GM18519 (cell line): ENCODE measurements at regions not wholly inside any gene's neighbourhood (a gene's known extent, or its start where the extent isn't known, plus 50 kb on each side); places are given as distances from the start of the nearest gene placed in this dataset.

Experiments used
- ATAC-seq: cut with Tn5 transposase; IDR thresholded peaks from one replicate; pipeline ENCODE4 v1.9.1; 2021; ENCODE audit warnings: mild to moderate bottlenecking, moderate library complexity; ENCODE audit not compliant: unreplicated experiment, low FRiP score

DNA sequence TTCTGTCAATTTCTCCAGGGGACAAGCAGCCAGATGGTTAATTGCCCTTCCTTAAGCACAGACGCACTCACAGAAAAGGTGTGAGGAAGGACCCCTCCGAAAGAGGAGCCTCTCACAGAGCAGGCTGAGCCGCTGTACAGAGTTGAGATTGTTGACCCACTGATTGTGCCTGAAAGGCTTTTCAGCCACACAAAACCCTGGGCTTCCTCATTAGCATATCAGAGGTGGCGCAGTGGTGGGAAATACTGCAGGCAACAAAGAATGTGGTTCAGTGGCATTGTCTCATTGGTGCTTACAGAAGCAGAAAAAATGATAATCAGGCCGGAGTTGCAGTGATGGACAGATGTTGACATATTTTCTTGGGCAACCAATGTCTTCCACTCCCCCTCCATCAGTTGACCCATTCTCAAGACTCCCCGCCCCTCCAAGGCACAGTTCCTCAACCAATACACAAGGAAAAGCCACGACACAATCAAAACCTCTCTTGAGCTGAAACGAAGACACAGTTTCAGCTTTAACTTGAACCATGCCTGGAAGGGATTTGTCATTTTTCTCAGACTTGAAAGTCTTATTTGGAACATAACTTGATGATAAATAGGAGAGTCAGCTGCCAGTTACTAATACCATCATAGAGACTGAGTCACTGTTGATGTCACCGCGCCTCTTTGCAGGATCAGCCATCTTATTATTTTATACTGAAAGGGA lies 53.1 kb downstream of the ATXN3L start:
- no peak for ATAC-seq

DNA sequence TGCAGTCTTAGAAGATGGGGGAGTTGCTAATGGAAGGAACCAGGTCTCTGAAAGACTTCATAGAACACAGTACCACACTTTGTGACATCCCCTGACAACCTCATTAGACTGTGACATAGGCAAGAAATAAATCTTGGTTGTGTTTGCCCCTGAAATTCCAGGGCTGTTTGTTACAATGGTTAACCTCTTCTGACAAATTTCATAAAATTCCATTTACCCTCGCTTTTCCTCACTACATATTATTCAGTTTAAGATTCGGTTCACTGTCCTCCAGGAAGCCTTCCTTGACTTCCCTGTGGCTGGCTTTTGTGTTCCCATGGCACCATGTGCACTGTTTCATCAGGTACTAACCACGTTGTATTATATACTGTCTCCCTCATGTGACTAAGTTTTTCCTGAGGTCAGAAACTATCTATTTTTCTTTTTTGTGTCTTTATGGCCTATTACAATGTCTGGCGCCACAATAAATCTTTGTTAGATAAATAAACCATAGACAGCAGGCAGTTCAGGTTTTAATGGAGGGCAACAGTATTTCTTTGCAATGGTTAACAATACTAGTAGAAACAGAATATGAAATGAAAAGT lies 54.2 kb downstream of the ATXN3L start:
- no peak for ATAC-seq

DNA sequence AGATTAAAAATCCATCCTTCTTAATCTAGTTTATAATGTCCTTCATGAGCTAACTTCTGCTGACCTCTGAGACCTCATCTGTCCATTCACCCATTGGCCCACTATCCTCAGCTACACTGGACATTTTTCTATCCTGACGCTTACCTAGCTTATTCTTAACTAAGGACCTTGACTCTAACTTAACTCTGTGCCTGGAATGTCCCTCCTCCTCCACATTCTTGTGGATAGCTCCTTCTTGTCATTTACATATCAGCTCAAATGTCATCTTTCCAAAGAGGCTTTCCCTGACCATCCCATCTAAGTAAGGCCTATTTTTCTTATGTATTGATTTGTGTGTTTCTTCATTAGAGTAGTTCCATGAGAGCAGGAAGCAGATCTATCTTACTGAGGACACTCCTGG lies 54.7 kb downstream of the ATXN3L start:
- no peak for ATAC-seq

DNA sequence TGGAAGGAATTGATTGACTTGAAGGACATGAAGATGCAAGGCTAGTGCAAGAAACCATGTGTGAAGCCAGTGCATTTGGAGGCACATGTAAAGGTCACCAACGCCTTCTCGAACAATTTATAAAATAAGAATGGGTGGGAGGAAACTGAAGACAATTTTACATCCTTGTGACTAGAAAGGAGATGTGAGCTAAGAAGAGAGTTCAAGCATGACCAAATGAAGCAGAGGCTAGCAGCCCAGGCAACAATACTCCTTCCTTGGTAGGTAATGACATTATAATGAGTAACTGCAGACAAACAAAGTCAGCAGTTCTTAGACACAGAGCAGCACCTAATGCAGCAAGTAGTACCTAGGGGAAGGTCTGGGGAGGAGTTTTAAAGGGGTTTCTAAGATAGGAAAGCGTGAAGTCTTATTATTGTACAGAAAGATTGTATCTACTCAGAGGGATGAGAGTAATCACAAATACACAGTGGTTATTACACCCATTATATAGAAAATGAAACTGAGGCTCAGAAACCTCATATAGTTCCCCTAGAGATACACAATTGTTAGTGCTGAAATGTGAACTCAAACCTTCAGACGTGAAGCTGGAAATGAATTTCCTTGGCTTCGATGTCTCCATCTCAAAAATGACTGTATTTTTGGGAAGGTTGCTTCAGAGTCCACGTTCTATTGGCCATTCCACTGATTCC lies 56.1 kb downstream of the ATXN3L start:
- peak; percentile 67 for ATAC-seq

DNA sequence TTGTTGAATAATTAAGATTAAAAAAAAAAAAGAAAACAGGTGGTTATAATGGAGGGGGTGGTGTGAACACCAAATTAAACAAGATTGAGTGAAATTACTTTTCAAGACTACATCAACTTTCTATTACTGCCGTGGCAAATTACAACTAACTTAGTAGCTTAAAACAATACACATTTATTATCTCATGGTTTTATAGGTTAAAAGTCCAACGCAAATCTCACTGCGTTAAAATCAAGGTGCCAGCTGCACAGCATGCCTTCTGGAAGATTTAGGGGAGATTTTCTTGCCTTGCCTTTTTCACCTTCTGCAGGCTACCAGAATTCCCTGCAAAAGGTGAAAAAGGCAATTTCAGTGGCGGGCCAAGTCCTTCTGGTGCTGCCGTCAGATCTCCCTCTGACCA lies 58.5 kb downstream of the ATXN3L start:
- ATAC-seq: no peak

DNA sequence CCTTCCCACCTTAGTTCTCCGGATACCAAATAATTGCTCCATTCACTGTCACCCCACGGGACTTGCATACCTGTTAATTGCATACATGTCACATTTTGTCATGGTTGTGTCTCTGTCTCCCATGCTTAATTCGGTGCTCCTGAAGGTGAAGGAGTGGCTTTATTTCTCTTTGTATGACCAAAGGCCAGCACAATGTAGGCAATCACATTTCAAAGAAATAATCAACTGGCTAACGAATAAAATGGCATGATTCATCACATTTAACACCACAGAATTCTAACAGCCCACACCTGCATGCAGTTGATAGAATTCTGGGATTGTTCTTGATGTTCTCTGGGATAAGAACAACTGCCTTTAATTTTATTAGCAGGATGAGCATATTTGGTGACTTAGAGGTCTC lies 59.3 kb downstream of the ATXN3L start:
- no peak for ATAC-seq

DNA sequence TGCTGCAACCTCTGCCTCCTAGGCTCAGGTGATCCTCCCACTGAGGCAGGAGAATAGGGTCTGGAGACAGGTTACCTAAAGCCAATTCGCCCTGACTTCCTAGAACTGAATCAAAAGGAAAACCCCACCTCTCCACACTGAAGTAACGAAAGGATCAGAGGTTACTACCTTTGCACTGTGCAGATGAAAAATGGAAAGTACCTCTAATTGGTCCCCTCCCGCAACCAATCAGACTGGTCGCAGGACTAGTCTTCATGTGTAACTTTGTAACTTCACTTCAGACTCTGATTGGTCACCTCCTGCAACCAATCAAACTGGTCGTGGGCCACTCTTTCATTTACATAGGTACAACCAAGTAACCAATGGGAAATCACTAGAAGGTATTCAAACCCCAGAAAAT lies 61.1 kb downstream of the ATXN3L start:
- no peak for ATAC-seq

DNA sequence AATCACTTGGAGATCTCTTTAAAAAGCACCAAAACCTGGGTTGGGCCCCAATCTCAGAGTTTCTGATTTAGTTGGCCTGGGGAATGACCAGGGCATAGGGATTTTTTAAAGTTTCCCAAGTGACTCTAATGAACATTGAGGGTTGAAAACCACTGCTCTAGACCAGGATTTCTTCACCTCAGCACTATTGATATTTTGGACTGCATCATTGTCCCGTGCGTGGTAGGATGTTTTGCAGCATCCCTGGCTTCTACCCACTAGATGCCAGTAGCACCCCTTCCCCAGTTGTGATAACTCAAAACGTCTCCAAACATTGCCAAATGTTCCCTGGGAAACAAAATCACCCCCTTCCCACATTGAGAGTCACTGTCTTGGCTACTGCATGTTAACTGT lies 61.8 kb downstream of the ATXN3L start:
- ATAC-seq: no peak

DNA sequence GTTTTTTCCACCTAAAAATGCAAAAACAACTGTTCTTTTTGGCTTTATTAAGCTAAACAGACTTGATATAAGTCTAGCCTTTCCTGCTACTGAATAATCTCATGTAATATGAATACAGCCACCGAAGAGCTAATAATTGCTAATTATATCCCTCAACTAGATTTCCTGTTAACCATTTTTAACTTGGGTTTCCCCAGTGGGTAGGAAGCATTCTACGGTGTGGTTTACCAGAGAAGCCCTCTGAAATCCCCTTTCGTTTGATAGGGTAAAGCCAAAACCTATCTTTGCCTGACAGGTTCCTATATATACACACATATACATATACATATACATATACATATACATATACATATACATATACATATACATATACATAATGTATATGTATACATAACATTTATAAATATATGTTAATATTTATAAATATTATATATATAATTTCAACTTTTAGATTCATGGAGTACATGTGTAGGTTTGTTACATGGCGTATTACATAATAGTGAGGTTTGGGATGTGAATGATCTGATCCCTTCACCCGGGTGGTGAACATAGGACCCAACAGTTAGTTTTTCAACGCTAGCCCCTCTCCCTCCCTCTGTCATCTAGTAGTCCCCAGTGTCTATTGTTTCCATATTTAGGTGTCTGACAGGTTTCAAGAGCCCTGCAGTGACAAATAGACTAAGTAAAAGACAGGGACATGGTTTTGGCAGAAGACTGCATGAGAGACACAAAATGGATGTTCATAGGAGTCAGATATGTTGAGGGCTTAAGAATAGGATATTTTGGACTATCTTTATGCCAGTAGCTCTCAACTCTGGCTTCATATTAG lies 62.4 kb downstream of the ATXN3L start:
- no peak for ATAC-seq

DNA sequence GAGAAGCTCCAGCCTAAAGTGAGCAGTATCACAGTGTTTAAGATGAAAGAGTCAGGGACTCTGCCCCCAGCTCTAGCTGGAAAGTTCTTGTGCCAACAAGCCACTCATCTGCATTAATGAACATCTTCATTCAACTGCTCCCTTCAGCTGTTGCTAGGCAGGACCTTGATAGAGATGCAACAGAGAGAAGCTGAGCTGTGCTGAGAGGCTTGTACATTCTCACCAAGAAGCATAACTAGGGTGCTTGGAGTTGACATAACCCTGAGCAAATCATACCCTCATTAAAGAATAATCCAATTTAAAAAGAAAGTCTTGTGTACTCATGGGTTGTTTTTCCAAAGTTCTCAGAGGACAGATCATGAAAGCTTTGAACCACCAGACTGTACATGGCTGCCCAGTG lies 63.2 kb downstream of the ATXN3L start:
- ATAC-seq: no peak

DNA sequence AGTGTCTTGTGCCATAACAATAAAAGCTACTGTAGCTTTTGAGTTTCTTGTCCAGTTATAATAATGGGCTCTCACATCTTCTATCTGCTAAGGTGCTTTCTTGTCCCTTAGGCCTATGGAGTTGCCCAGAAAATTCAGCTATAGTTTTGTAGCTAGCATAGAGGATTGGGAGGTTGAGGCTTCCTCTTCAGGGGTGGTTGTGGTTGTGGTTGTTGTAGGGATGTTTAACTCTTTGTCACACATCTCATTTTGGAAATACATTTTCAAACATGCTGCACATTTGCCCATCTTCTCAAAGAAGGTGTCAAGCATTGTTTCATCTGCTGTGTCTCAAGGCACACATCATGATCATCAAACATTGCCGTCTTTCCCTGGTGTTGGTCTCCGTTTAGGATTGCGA lies 65.0 kb downstream of the ATXN3L start:
- no peak for ATAC-seq

DNA sequence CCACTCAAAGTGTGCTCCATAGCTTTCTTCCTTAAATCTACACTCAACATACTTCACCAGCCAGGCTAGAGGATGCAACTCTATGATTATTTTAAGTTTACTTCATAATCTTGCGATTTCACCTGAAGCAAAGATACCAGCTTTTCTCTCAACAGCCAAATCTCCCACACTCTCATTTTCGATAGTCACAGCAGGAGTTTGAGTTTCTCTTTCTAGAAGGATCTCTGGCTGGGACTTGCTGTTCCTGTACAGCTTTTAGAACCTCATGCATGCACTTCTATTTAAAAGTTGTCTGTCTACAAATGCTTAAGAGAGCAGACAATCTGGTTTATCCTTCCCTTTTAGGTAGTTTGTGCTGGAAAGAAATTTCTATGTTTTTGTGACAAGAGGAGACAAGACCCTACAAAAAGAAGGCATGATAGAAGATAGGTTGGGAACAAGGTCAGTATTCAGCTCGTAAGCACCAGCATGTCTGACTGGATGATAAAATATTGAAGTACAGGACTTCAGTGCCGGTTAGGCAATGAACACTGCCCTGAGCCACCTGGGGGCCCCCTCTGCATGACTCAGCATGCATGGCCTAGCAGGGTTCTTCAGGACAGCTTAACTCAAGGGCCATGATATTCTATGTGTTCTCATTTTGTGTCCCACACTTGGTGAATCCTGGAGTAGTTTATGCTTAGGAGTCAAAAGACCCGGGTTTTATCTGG lies 65.6 kb downstream of the ATXN3L start:
- no peak for ATAC-seq

DNA sequence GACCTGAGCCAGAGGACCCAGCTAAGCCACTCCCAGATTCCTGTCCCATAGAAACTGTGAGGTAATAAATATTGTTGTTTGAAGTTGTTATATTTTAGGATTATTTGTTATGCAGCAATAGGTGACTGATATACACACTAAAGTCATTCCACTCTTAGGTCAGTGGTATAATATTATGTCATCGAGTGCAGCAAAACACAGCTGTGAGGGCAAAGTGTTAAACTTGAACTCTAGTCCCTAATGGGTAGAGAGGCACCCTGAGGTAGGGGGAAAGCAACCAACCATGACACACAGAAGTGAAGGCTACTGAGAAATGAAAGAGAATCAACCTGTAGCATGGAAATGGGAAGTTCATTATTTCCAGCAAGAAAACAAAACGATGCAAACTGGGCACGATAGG lies 66.6 kb downstream of the ATXN3L start:
- no peak for ATAC-seq

DNA sequence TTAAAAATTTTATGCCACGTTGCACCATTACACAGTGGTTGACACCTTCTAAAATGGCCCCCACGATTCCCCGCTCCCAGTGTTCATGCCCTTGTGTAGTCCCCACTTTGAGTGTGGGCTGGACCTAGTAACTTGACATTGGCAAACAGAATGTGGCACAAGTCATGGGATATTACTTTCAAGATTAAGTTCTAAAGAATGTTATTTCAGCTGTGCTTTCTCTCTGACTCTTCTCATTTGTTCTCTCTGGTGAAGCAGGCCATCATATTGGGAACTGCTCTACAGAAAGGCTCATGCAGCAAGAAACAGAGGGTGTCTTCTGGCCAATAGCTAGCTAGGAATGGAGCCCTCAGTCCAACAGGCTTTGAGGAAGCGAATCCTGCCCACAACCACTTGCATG lies 67.1 kb downstream of the ATXN3L start:
- no peak for ATAC-seq

DNA sequence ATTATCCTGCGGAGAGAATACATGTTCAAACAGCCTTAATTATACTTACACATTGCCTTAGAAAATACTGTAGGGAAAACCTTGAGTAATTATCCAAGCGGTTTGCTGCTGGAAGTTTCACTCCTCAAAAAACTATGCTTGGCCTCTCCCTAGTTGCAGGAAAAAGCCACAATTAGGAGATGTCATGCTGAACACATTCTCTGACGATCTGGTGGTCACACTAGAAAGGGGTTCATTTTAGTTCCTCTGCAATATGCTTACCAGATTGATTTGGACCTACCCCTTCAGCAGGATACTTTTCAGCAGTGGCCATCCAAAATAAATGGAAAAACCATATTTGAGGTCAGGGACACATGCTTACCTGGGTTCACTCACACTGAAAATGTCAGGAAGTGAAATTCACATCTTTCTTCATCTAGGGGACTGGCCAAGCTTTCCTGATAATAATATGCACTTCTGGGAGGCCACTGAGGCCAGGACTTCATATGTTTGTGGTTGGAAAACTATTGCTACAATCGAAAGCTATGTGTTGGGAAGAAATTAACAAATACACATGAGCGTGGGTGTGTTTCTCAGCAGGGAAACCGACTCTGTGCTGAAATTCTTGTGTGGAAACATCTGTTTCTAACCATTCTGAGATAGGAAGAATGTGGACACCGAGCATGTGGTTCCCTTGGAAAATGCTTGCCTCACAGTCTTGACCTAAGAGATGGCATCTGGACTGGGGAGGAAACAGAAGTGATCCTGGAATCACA lies 68.8 kb downstream of the ATXN3L start:
- ATAC-seq: no peak

DNA sequence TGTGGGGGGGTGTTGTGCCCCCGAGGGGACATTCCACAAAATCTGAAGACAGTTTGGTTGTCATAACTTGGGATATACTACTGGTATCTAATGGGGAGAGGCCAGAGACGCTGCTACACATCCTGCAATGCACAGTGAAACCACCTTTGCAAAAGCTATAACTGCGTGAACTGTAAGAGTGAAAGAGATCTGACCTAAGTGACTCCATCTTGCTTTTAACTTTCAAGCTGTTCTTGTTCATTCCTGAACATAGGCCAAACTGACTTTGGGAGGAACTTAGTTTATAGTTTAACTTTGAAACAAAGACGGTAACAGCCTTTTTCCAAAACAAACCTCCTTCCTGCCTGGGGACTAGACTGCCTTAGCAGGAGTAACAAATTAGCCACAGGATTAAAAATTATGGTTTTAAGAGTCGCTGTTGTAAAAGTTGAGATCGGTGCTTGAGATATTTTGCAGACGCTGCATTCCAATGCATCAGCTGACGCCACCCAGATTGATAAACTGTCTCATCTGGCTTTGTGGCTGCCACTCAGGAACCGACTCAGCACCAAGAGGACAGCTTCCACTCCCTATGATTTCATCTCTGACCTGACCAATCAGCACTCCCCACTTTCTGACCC lies 70.9 kb downstream of the ATXN3L start:
- ATAC-seq: no peak

DNA sequence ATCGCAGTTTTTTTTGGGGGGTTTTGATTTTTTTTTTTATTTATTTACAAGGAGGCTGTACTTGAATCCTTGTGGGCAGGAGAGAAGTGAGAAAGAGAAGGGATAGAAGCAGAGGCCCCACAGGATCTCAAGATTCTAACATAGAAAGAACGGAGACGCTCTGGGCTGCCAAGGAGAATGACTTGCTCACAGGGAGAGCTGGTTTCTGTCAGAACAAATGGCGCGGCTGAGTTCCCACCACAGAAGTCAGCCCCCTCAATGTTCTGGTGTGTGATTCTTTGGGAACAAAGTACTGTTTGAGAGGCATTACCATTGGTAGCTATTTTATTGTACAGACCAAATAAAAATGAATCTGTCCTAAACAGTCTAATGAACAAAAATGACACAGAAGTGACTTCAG lies 80.6 kb downstream of the ATXN3L start:
- no peak for ATAC-seq

DNA sequence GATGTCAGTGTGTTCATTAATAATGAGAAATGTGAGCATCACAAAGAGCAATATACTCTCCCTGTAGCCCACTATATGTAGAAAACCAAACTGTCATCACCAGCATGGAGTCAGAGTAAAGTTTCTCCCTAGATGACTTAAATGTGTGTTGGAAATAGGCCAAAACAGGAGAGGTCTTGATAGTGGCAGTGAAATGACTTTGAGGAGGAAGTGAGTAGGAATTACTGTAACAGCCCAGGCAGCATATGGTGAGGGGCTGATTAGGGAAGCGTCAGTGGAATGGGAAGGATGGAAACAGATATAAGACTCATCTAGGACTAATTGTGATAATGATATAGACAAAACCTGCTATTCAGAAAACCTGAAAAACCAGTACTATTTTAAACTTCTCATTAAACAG lies 83.9 kb downstream of the ATXN3L start:
- ATAC-seq: no peak

DNA sequence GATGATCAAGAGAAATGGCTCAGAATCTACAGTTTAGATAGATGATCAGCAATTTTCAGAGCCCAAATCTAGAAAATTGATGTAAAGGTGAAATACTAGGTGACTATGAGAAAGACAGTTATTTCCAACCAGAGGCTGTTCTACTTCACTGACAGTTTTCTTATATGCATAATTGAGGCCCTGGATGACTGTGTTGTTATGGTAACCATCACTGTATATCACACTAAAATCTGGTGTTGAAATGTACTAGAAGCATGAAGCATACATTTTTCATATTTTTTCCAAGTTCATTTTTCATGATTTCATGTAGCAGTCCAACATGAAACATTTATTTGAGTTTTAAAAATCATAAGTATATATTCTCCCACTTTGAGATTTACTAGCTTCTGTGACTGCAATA lies 87.4 kb downstream of the ATXN3L start:
- no peak for ATAC-seq
